ENCODE measurements at regions not wholly inside any gene's neighbourhood (a gene's known extent, or its start where the extent isn't known, plus 50 kb on each side); places are given as distances from the start of the nearest gene placed in this dataset.

DNA sequence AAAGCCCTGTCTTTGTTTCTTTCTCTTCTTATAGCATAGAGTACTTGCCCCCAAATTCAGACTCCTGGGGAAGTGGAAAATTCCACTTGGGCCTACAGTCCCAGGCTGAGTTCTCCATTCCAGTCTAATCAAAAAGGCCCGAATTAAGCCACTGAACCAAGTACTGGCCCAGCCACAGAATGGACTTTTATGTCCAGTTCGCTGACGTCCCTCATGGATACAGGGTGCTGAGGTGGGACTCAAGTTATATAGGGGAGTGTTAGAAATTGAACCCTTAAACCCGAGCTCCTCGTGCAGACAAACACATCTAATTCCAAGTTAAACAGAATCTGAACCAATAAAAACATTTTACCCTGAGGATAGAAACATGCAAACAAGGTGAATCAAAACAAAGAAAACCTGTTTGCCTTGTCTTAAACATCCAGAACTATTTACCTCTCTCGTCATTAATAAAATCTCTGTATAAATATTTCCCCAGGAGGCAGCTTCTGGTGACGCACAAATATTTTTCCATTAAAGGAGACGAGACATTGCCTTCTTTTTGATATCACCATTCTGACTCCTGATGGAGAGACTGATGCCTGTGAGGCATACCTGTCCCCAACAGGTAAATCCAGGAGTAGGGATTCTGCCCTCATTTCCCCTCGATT lies 136.8 kb upstream of the ARL4C start:
- intact Hi-C loops (cut with DNase I) = no loop called here
- no peak for DNase-seq (ENCODE audit: missing footprints)
- no peak for ATAC-seq

DNA sequence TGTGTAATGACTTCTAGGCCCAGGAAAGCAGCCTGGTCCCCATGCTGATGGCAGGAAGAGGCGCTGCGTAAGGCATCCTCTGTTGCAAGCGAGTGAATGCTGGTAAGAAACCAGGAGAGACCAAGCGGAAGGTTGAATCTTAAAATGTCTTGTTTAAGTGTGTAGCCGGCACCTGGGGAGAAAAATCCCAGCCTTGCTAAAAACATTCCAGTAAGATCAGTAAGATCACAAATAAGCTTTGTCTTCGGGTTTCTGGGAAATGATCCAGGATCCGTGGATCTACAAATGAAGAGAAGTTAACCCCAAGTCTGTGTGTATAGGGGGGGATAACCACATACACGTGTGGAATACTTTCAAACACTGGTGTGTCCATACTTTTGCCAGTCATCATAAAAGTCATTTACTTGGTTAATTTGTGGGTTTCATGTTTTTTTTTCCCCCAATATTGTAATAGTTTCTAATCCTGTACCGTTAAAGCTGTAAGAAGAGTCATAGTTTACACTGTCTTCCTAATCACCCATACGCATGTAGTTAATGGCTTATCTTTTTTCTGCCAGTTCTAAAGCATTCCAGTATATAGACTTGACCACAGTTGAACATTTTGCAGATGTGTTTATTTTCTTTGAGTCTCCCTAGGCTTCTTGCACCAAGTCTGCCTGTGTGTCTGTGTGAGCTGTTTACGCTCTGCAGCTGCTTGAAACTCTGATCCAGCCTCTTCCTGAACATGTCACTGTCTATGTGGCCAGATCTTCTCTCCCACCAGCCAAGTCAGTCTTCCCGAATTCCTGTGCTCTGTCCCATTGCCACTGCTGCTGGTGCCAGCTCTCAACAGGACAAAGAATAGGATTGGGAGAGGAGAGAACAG lies 135.9 kb upstream of the ARL4C start:
- ATAC-seq = no peak
- DNase-seq (ENCODE audit: missing footprints) = no peak
- intact Hi-C loops (cut with DNase I) = no loop called here

DNA sequence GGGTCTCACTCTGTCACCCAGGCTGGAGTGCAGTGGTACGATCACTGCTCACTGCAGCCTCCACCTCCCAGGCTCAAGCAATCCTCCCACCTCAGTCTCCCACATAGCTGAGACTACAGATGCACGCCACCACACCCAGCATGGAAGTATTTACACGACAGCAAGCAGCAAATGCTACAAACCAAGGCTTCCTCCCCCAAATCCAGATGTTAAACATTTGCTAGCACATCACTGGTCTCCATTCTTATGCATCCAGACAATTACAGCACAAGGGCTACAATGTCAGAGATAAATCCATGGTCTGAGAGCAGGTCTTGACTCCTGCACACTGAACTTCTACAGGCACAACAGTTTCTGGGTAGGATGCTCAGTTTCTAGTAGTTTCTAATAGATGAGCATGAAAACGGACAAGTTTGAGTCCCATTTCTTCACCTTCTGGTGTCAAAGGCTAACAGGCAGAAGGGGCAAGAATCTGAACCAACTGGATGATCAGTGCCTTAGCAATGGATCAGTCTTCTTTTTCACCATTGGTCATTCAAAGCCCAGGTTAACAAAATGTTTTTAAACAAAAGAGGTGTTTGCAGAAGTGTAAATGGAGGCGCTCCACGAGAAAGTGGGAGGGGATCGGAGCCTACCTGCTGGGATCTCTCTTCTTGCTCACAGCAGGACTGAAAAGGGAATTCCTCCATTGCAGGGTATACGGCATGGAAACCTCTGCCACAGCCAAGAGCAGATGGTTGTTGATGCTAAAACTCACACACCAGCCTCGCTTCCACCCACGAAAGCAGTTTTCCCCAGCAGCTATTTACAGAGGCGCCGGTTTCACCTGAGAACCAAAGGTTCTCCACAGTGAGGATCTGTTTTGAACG lies 135.0 kb upstream of the ARL4C start:
- DNase-seq (ENCODE audit: missing footprints) (no peak), ATAC-seq (no peak)
- intact Hi-C loops (cut with DNase I) = no loop called here

DNA sequence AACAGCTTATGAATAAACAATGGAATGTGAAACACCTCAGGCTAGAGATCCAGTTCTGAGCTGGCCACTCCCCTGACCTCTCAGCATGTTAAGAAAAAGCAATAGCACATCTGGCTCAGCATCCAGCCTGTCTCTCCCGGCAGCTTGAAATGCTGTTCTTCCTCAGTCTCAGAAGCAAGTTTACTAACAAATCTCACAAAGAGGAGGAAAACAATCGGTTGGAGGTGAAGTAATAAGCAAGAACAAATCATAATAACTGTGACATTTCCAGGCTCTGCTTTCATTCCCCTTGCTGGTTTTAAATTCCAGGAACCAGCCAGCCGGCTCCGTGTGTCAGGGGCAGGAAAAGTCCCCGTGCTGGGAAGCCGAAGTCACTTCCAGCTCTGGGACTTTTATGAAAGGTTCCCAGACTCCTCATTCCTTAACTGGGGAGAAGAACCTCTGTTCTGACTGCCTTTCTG lies 133.9 kb upstream of the ARL4C start:
- DNase-seq (ENCODE audit: missing footprints) = no peak
- intact Hi-C loops (cut with DNase I) = no loop called here
- ATAC-seq = no peak

DNA sequence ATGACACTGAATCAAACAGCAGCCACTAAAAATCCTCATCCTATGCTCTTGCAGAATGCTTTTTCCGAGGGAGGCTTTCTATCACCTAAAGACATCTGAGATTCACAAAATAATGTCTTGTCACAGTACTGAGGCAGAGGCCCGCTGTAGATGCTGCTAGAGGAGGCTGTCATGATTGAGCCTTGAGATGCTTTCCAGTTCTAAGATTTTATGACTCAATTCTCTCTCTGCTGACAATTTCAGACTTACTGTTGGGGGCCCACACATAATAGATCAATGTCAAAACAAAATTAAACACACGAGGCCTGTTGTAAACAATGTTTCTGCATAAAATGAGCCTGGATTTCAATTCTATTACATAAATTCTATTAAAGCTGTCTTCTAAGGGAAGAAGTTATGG lies 132.7 kb upstream of the ARL4C start:
- intact Hi-C loops (cut with DNase I) = no loop called here
- DNase-seq (ENCODE audit: missing footprints) (no peak), ATAC-seq (no peak)

DNA sequence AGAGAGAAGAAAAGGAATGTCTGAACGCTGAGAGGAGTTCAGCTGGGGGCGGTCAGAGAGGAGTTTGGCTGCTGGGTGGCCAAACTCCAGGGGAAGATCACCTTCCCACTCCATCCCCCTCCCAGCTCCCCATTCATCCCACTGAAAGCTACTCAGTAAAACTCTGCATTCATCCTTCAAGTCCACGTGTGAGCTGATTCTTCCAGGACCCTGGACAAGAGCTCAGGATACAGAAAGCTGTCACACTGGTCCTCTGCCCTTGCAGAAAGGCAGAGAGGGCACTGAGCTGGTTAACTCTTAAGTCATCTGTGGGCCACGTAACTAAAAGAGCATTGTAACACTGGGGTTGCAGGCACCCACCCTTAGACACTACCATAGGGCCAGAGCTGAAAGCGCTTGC lies 132.1 kb upstream of the ARL4C start:
- intact Hi-C loops (cut with DNase I) = no loop called here
- ATAC-seq (no peak), DNase-seq (ENCODE audit: missing footprints) (no peak)

DNA sequence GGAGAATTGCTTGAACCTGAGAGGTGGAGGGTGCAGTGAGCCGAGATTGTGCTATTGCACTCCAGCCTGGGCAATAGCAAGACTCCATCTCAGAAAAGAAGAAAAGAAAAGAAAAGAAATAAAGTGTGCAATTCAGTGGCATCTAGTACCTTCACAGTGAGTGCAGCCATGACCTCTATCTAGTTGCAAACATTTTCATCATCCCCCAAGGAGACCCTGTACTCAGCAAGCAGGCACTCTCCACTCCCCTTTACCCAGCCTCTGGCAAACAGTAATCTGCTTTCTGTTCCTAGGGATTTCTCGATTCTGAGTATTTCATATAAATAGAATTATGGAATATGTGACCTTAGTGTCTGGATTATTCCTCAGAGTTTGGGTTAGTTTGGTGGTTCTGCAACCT lies 130.4 kb upstream of the ARL4C start:
- DNase-seq (ENCODE audit: missing footprints) (no peak), ATAC-seq (no peak)
- intact Hi-C loops (cut with DNase I) = no loop called here

DNA sequence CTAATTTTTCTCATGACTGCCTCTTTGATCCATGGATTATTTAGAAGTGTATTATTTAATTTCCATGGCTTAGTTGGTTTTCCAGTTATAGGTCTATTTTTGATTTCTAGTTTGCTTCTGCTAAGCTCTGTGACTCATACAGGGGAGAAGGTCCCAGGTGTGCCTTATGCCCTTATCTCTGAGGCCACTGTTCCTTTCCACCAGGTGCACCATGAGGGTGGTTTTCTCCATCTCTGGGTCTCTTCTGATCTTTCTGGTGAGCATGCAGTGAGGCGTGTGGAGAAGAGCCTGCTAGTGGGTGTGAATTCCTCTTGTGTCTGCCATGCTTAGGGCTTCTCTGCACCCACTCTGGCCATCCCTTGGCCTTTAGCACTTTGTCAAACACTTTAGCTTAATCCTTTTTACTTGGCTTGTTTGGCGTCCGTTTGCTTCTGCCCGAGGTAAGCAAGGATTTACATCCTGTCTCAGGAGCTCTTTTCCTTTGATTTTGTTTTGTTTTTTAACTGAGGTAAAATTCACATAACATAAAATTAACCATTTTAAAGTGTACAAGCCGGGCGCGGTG lies 129.8 kb upstream of the ARL4C start:
- intact Hi-C loops (cut with DNase I) = no loop called here
- no peak for DNase-seq (ENCODE audit: missing footprints)
- no peak for ATAC-seq

DNA sequence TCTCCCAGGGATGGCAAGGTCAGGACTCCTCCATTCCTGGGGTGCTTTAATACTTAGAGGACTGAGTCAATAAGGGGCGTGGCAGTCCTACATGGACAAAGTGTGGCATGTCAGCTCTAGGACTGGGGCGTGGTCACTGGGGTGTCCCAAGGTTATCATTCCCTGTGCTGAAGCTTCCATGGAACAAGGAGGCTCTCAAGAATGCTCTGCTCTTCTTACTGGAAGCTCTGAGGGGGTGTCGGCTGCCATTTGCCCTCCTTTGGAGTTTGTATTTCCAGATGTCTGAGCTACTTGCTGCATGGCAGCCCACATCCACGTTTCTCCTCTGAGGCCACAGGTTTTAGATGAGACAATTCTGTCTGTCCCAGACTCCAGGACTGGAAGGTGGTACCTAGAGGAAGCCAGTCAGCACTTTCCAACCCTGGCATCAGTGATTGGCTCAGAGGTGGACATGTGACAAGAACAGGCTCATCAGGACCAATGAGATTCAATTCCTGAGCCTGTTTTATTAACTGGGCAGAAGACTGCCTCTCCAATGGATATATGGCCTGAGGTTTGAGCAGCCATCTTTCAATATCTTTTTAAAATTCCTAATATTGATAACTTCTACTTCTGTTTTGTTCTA lies 128.9 kb upstream of the ARL4C start:
- DNase-seq (ENCODE audit: missing footprints) = no peak
- intact Hi-C loops (cut with DNase I) = no loop called here
- no peak for ATAC-seq

DNA sequence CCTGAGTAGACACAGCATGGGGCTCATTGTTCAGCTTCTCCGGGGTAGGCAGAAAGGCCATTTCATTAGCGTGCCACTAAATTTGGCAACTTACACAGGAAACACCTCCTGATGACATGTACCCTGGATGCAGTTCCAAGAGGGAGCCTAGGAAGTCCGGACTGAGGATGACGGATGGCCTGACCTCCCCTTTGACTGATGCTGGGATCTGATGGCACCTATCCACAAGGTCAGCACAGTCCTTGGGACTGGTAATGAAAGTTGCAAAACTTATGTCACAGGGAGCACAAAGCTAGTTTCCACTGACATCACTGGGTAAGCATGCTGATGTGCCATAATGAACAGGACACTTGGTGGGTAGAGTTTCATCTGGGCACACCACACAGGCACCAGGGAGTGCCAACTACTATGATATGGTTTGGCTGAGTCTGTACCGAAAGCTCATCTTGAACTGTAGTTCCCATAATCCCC lies 126.7 kb upstream of the ARL4C start:
- ATAC-seq (no peak), DNase-seq (ENCODE audit: missing footprints) (no peak)
- intact Hi-C loops (cut with DNase I) = no loop called here

DNA sequence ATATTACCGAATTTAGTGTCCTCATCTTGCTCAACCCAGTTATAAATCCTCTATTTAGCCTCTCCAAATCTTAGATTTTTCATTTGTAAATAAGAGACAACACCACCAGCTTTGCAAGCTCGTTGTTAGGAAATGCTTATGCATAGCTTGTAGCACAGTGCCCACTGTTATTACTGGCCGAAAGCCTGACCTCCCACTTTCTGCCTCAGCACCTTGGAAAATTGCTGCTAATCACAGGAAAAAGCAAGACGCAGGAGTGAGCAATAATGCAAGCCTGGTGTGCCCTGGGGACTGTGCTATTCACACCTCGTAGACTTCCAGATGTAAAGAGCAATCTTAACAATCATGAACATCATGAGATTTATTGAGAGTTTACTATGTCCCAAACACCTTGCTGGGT lies 124.2 kb upstream of the ARL4C start:
- DNase-seq (ENCODE audit: missing footprints) = no peak
- intact Hi-C loops (cut with DNase I) = no loop called here

DNA sequence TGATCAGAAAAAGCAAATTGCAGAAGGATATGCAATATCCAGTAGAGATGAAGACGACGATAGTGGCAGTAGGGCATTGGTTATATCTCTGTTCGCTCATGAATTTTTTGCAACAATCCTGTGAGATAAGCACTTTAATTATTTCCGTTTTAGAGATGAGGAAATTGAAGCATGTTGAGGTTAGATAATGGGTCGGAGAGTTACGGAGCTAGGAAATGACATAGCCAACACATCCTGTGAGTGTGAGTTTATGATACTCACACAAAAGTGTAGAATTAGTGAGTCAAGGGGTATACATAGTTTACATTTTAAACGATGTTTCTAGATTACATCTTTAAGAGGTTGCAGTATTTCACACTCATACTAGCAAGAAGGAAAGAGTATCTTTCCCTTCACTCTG lies 123.1 kb upstream of the ARL4C start:
- ATAC-seq (no peak), DNase-seq (ENCODE audit: missing footprints) (no peak)
- intact Hi-C loops (cut with DNase I) = no loop called here

More for the DNA sequence above, 124.2 kb upstream of the ARL4C start:
- no peak for ATAC-seq

DNA sequence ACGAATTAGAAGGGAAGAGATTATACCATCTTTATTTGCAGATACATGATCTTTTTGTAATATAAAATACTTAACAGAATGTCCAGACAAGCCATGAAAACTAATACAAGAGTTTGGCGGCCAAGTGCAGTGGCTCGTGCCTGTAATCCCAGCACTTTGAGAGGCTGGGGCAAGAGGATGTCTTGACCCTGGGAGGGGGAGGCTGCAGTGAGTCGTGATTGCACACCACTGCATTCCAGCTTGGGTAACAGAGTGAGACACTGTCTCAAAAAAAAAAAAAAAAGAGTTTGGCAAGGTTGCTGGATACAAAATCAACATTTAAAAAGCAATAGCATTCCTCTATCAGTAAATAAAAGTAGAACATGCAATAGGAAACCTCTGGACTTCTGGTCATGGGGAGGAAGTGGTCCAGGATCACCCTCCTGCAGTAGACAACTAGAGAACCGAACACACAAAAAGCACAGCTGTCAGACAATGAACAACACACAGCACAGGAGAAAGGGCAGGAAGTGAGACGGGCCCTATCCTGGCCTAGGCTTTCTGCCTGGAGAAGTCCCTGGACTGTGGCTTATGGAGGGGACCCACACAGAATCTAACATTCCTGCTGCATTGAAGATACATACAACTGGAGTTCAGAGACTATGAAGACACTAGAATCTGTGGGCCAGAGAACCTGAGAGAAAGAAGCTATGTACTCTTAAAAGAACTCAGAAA lies 118.9 kb upstream of the ARL4C start:
- no peak for ATAC-seq
- no peak for DNase-seq (ENCODE audit: missing footprints)
- intact Hi-C loops (cut with DNase I) = no loop called here

DNA sequence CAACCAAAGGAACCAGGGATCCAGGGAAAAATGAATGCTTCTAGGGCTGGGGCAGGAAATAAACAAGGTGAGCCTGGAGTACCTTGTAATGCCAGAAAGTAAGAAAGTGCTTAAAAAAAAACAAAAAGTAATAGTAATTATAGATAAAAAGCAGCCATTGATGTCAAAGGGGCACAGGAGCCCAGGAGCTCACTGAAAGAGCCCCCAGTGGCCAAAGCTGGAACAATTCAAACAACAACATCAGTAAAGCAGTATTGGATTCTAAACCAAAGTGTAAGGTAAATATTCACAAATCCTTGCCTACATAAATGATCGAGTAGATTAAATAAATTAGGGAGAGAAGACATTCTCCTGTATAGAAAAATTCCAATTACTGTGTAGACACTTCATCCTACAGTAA lies 114.3 kb upstream of the ARL4C start:
- DNase-seq (ENCODE audit: missing footprints) = no peak
- ATAC-seq = no peak

DNA sequence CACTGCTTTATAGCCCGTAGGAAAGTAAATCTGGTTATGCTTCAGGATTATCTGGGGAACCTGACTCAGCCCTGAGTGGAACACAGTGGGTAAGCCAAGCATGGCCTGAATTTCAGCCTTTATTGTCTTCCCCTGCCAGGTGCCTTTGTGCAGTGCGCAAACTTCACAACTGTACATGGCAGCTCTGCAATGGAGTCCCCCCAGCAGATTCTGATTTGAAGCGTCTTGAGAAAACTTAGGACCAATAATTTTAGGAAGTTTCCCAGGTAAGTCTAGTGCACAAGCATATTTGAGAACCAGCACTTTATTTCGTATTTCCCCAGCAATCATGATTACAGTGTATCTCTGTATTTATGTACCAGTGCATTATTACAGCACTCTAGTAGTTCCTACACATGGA lies 112.1 kb upstream of the ARL4C start:
- intact Hi-C loops (cut with DNase I) = no loop called here
- DNase-seq (ENCODE audit: missing footprints) (no peak), ATAC-seq (no peak)

More for the DNA sequence above, 114.3 kb upstream of the ARL4C start:
- intact Hi-C loops (cut with DNase I) = no loop called here

DNA sequence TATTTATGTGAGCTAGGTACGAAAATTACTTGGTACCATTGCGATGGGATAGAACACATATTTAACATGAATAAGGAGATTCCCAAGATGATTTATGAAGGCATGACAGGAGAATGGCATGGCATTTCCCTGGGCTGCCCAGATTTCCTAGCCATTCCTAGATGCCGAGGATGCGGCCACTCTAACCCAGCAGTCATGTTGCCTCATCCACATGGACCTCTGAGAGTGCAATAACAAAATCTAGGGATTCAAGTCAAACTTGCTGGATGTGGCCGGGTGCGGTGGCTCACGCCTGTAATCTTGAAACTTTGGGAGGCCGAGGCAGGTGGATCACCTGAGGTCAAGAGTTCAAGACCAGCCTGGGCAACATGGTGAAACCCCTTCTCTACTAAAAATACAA lies 110.8 kb upstream of the ARL4C start:
- DNase-seq (ENCODE audit: missing footprints) (no peak), ATAC-seq (no peak)
- intact Hi-C loops (cut with DNase I) = no loop called here

DNA sequence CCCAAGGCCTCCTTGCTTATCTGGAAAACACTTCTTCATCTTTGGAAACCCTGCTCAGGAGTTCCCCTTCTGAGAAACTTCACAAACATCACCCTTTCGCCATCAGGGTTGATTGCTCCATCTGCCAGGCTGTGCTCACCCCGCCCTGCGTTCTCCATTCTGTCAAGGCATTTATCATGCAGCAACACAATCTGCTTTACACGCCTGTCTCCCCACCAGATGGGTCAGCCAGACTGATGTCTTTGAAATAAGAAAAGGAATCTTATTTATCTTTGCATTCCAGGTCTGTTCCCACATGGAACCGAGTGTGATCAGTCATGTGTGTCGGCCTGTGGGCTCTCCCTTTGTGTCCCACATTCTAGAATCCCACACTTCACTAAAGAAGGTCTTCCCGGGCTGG lies 110.0 kb upstream of the ARL4C start:
- ATAC-seq (no peak), DNase-seq (ENCODE audit: missing footprints) (no peak)
- intact Hi-C loops (cut with DNase I) = no loop called here

DNA sequence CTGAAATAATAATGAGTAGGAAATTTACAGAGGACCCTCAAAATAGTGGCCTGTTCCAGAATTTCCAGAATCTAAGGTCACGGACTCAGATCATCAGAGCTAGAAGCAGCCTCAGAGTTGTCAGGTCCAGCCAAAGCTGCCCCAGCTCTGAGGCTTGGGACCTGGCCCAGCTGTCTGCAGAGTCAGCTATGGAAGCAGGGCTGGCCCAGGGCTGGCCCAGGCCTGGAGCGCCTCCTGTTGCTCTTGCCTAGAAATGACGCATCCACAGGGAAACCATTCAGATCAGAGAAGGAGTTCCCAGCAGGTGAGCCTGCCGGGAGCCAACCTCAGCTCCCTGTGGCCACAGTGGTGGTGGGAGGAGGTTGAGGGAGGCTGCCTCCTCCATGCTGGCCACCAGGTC lies 106.7 kb upstream of the ARL4C start:
- intact Hi-C loops (cut with DNase I) = no loop called here
- DNase-seq (ENCODE audit: missing footprints) = no peak
- ATAC-seq = no peak

Data from Right ventricle myocardium inferior (tissue), 1 donor.